Stimulated activated CD4-positive, alpha-beta T cell treated with anti-CD3 and anti-CD28 coated beads, Interleukin-12 subunit alpha, Interleukin-12 subunit beta, amount 100 ng/mL, for 24 hours (primary cell): ENCODE measurements at regions not wholly inside any gene's neighbourhood (a gene's known extent, or its start where the extent isn't known, plus 50 kb on each side); places are given as distances from the start of the nearest gene placed in this dataset.

Experiments used
- DNase-seq, 2 experiments: peaks; one replicate each; pipeline ENCODE4 v3.0.0-alpha.2; 2020; ENCODE audit warnings: low read depth in 2 of 2

DNA sequence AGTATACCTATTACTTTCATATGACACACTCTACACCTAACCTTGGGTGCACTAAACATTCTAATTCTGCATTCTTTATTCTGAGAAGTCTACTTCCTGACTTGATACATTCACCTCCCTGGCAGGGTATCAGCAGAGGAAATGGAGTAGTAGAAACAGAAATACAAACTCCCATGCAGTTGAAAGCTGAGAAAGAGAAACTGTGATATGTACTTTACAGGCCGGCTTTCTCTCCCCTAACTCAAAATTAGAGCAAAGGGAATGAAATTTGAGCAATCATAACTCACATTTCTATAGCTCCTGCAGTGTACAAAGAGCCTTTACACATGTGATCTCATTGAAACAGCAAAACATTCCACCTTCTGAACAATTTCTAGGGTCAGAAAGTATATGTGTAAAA, 135.5 kb upstream of the COL8A1 start:
- no peak for DNase-seq

DNA sequence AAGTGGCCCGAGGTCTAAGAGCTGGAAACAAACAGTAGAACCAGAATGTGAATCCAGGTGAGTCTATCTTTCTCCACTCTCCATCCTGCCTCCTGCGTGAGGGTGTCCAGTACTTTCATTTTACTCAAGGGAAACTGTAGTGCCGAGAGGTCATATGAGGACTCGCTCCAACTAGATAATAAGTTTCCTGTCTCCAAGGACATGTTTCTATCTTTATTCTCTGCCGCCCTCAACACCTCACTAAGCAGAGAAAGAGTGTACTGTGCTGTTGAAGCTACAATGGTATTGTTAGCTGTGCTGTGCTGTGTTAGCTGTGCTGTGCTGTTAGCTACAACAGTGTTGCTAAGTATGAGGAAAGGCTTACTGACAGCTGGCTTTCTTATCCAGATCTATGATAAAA, 137.9 kb upstream of the COL8A1 start:
- no peak for DNase-seq

DNA sequence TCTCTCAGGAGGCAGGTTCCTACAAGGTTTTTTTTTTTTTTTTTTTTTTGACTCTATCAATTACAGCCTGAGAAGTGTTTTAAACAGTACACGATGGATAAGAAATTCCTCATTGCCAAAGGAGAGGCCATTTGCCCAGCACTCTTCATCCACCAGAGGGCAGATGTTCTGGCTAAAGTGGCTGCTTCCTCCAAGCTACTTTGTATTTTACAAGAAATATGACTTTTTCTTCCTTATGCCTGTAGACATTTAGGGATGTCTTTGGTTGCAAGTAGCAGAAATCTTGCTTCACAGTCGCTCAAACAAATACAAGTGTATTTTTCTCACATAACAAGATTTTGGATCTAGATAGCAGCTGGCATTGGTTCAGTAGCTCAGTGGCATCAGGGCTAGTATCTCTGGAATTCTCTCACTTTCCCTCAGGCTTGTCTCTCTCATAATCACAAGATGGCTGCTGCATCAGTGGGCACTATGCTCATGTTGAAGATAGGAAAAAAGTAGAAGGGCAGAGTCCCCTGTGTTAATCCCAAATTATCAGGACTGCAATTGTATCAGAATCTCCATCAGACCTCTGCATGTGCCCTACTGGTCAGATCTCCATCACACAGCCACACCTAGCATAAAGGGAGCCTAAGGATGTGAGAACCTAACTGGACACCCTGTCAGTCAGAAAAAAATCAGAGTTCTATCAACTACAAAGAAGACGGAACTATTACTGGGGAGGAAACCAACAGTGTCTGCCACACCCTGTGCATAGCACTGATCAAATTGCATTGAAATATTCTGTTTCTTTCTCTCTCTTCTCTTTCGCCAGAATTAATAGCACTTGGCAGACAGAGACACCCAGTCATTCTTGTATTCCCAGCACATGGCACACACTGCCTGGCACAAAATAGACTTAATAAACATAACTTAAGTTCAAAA, 138.9 kb upstream of the COL8A1 start:
- DNase-seq = no peak

DNA sequence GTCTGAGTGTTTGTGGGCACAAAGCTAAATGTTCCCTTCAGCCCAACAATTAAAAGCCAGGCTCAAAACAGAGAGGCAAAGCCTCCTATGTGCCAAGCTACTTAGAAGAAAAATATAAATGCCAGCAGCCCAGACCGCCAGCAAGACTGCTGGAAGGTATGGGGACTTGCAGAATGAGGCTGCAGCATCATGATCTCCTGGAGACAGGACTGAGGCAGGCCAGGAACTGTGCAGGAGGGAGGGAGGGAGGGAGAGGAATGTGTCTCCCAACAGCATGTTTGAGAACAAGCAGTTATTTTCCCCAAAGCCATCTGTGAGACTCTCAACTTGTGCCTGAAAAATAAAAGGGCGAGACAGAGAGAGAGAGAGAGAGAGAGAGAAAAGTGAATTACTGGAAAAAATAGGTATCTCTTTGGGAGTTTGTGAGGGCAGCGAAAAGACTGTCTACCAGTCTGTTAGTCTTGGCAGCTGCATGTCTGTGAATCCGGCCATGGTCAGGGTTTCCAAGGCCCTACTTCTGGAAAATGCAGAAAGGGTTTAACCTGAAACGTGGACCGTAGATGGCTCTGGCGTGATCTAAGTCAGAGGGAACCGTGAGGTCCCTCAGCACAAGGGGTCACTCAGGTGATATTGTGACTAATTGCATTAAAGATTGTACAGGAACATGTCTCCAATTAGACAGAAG, 139.7 kb upstream of the COL8A1 start:
- no peak for DNase-seq

DNA sequence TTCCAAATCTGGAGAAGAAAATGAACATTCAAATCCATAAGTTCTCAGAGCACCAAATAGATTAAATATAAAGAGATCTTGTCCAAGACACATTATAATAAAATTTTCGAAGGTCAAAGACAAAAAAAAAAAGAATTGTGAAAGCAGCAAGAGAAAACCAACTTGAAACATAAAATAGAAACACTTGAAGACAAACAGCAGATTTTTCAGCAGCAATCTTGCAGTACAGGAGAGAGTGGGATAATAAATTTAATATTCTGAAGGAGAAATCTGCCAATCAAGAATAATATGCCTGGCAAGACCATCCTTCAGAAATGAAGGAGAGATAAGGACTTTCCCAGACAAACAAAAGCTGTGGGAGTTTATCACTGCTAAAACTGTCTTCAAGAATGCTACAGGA, 150.5 kb upstream of the COL8A1 start:
- DNase-seq = no peak

DNA sequence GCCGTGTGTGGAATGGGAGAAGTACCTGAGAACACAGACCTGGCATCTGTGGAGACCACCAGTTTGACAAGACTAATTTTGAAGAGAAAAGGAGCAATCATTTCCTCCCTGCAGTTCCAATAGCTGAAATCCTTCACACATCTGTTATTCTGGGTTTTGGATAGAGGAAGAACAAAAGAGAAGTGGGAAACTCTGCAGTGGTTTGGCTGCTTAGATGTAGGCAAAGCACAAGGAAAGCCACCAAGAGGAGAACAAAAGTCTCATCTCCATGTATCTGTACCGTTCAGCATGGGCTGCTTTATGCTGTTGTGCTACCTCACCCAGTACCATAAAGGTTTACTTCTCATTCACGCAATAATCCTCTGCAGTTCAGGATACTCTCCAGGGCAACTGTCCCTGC, 153.1 kb upstream of the COL8A1 start:
- no peak for DNase-seq

DNA sequence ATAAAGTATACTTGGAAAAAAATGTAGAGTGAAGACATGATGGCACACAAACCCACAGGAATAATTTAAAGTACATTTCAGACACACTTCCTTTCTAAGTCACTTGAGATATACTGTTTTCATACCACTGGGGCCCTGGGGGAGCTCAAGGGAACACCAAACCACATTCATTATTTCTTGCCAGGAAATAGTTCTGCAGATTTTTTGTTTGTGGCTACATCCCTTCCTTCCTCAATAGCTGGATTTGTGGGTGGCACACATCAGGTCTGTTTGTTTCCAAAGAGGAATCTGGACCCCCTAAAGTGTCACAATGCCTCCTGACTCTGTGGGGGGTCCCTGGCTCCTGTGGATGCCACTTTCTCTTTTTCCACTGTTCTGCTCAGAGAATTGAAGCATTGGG, 153.5 kb upstream of the COL8A1 start:
- DNase-seq = no peak

DNA sequence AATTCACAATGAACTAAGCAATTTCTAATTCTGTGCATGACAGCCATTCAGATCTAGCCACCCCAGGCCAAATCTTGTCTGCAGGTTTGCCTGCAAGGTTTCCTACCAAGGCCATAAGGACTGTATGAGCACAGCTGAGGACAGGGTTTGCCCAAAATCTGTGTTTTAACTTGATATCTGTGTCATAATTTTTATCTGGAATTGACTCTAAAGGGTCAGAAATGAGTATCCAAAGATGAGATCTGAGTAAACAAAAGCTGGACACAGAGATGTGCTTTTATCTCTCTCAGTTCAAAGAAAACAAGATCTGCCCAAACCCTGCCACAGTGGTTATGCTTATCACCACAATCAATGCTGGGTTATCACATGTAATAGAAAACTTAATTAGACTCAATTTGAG, 154.6 kb upstream of the COL8A1 start:
- DNase-seq = no peak

DNA sequence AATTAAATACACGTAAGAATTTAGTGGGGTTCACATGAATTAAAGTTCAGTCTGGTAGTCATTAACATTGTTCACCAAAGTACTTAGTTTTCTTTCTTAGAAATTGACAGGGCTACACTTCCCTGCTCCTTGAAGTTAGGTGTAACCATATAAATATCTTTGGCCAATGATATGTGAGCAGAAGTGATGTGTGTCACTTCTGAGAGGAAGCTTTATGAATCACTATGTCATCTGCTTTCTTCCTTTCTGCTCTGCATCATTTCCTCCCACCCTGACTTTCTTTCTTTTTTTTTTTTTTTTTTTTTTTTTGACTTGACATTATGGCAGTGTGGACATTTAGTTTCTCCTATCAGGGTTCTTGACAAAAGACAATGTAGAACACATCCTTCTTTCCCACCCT, 156.2 kb upstream of the COL8A1 start:
- DNase-seq = no peak

DNA sequence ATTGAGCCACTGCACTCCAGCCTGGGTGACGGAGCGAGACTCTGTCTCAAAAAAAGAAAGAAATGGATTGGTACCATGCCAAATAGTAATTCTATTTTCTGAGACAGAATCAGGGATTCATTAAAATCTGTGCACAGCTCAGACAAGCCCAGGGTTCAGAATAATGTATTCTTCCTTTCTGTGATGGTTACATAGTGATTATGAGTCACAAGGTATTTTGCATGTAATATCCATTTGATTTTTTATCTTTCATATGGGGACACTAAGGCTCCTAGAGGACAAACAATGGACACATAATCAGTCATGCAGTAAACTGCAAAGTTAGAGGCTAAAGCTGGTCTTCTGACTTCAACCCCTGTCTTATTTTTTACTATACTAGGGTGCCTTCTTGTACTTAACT, 156.8 kb upstream of the COL8A1 start:
- DNase-seq = no peak

DNA sequence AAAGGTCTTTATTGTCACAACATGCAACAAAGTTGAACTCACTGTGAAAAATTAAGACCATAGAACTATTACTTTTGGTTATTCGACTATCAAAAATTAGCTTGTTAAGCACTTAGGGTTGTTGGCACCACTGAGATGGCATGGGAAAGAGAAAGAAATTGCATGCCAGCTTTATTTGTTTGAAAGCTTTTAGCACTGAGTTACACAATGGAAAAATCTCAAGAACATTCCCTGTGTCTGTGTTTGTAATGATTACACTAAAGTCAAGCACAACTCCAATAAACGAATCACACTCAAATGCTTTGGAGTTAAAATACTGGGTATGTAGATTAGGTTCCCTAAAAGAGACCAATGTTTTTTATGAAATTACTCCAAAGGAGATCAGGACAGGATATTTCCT, 158.6 kb upstream of the COL8A1 start:
- DNase-seq = no peak

DNA sequence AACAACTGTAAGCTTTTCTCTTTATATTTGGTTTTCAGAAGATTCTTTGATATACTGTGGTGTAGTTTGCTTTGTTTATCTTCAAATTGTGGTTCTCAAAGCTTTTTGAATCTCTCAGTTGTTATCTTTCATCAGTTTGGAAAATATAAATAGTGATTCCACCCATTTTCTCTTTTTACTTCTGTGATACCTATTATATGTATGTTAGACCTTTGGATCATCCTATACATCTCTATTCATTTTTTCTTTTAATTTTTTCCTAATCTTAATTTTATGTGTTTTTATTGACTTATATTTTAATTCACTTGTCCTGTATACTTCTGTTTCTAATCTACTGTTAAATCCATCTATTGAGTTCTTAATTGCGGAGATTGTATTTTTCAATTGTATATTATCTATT, 160.7 kb upstream of the COL8A1 start:
- DNase-seq = no peak

DNA sequence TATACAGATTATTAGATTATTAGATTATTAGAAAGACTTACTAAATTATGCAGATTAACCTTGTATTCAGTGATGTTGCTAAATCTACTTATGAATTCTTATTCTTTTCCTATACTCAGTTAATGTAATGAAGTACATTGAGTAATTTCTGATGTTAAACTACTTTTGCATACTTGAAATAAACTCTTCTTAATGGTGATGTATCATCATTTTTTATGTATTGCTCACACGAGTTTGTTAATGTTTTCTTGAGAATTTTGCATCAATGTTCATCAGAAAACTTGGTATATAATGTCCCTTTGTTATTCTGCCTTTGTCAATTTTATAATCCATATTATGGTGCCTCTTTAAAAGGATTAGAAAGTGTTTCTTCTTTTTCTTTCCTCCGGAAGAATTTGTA, 163.2 kb upstream of the COL8A1 start:
- no peak for DNase-seq

DNA sequence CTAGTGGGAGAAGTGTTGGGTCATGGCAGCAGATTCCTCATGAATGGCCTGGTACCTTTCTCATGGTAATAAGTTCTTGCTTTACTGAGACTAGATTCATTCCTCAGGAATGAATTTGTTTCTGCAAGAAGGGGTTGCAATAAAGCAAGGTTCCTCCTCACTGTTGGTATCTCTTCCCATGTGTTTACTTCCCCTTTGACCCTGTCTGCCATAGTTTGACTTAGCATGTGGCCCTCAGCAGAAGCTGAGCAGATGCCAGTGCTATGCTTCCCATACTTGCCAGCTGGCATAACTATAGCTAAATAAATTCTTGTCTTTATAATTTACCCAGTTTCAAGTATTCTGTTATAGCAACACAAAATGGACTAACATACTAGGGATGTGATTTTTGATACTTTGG, 163.6 kb upstream of the COL8A1 start:
- DNase-seq = no peak

DNA sequence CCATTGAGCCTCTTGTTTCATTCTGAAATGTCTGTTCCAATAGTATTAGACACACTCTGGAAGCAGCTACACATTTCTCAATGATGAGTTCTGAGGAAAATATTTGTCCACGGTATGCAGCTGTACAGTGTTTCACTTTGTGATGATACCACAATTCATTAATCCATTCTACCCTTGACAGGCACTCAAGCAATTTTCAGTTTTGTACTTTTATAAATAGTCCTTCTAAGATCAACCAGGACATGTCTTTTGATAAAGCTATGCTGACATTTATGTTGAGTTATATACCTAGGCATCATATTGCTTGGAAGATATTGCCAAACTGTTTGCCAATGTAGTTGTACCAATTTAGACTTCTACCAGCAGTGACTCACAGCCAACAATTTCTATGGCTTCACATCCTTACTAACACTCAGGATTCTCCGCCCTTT, 165.1 kb upstream of the COL8A1 start:
- DNase-seq = no peak

DNA sequence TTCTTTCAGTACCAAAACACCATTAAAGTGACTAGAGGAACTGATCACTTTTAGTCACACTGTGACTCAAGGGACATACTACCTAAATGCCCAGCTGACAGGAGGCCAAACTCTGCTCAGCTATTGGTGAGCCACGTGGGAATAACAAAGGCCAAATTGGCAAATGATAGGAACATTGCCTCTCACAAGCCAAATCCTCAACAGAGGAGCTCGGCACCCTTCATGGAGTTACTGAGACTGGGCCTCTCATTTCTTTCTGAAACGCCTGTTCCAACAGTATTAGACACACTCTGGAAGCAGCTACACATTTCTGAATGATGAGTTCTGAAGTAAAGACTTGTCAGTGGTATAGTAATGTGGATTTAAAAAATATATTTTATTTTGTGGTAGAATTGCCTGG, 166.0 kb upstream of the COL8A1 start:
- no peak for DNase-seq

DNA sequence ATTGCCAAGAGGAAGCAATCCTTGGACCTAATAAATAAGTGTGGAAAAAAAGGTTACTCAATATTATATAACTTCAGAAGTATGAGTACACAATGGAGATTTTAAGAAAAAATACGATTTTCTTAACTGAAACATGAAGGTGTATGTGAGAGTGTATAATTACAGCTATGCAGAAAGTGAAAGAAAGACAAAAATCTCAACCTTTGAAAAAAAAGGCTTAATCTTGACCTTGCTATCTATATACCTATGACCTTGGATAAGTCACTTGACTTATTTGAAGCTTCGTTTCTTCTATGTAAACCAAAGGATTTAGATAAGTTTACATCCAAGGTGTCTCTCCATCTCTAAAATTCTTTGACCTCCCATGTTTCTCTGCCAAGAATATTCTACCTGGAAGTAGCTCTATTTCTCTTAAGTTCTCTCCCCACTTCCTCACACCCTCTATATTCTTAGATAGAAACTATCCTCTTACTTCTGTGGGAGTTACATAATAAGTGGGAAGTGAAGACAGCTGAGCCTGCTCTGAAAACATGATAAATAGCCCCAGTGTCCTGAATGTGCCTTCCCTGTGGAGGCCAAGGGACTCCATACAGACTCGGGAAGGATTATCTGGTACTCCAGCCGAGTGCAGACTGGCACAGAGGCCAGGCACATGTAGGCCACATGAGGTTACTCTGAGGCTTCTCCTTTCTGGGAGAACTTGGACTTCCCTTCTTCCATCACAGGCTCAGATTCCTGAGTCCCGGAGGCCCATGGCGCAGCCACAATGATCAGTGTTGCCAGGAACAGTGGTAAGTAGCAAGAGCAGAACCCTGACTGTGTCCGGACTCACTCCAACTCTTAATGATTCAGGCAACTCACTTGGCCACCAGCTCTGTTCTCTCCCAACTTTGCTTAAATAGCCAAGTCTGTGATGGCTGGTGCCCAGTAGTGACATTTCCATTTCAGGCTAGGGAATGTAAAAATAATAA, 166.8 kb upstream of the COL8A1 start:
- no peak for DNase-seq

DNA sequence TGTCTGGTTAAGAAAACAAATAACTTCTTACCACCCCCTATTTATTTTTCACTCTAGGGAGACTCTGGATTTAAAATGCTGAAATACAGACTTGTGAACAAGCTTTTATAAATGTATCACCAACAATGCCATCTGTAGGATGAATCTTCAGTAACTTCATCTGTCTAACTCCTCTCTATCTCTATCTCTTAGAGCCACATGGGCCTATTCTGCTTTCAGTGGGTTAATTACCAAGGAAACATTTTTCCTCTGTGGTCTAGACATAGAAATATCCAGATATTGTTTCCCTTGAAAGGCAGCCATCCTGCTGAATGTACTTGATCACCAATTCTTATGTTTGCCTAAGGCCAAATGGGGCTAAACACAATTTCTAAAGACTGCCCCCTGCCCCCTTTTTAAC, 167.6 kb upstream of the COL8A1 start:
- DNase-seq = no peak

DNA sequence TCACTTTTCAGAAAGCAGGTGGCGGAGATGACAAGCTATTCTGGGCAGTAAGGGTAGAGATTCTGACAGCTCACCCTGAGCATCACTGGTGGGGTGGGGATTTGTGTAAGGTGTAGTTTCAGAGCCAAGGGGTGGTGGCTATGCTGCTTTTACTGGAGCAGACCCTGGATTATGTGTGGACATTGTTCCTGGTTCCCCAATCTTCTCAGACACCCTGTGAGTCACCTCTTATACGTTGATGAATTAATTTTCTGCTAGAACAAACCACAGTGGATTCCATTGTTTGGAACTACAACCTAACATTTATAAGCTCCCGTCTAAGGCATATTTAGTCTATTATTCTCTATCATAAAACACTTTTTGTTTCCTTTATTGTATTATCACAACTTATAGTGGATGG, 169.5 kb upstream of the COL8A1 start:
- no peak for DNase-seq

DNA sequence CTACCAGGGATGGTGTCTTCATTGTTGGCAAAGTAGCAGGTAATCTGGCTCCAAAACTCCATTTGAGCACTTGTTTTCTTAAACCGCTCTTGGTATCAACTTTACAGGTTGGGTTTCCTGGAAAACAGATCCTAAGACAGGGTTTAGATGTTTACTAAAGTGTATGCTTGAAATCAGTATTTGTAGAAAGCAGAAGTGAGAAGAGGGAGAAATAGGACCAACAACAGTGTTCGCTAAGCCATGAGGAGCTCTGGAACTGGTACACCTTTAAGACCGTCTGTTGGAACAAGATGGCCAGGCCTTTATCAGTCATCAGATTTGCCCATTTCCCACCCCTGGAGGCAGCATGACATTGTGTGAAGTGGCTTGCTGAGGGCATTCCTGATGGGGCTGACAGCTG, 171.0 kb upstream of the COL8A1 start:
- DNase-seq = no peak

DNA sequence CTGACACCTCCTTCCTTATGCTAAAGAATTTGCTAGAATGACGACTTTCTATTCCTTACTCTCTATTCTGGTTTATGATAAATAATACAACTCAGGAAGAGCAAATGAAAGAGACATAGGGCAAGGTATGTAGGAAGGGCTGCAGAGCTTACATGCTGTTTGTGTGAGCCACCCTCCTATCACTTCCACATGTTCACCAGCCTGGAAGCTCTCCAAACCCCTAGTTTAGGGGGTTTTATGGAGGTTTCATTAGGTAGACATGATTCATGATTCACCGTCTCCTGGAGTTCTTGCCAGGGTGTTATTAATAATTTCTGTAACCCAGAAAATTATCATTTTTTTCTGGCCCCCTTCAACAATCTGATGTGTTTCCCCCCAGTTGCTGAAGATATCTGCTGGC, 172.1 kb upstream of the COL8A1 start:
- no peak for DNase-seq

DNA sequence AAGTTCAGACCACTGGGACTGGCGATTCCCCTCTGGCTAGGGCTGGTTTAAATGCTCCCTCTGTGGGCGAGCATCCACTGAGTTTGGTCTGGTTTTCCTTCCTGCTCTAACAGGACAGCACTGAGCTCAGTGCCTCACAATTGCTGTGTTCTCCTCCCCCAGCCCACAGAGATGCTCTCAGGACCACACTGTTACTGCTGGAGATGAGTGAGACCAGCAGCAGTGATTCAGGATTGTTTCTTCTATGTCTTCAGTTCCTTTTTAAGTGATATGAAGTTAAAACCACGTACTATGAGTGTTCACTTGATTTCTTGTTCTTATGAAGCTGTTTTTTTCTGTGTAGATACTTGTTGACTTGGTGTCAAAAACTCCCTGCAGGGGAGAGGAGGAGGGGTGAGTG, 180.4 kb upstream of the COL8A1 start:
- DNase-seq = no peak
